H9 (cell line): ENCODE measurements at regions not wholly inside any gene's neighbourhood (a gene's known extent, or its start where the extent isn't known, plus 50 kb on each side); places are given as distances from the start of the nearest gene placed in this dataset.

ENCODE experiments used
- DNase-seq: peaks from one replicate; pipeline ENCODE4 v3.0.0-alpha.2; 2017
- H2AFZ ChIP-seq: one replicate; pipeline ENCODE4 v1.6.1; 2013; ENCODE audit warnings: mild to moderate bottlenecking, low read length, control low read depth, moderate library complexity
- H2AK5ac ChIP-seq: 2 replicates; pipeline ENCODE4 v1.6.1; 2013; ENCODE audit warnings: low read length, control low read depth, mixed read lengths; ENCODE audit not compliant: insufficient read length
- H2BK120ac ChIP-seq: one replicate; pipeline ENCODE4 v1.6.1; 2013; ENCODE audit warnings: low read depth, mild to moderate bottlenecking, low read length, control low read depth, inconsistent platforms; ENCODE audit not compliant: poor library complexity, severe bottlenecking
- H2BK12ac ChIP-seq: 2 replicates; pipeline ENCODE4 v1.6.1; 2013; ENCODE audit warnings: low read length, control low read depth, mixed read lengths, low read depth; ENCODE audit not compliant: insufficient read length
- H2BK15ac ChIP-seq: 2 replicates; pipeline ENCODE4 v1.6.1; 2013; ENCODE audit warnings: low read depth, low read length, control low read depth
- H2BK20ac ChIP-seq: one replicate; pipeline ENCODE4 v1.6.1; 2013; ENCODE audit warnings: low read depth, mild to moderate bottlenecking, low read length, control low read depth, inconsistent platforms; ENCODE audit not compliant: poor library complexity, severe bottlenecking
- H2BK5ac ChIP-seq: 2 replicates; pipeline ENCODE4 v1.6.1; 2013; ENCODE audit warnings: low read length, control low read depth, mixed read lengths; ENCODE audit not compliant: insufficient read length
- H3K14ac ChIP-seq: 2 replicates; pipeline ENCODE4 v1.6.1; 2013; ENCODE audit warnings: low read length, control low read depth; ENCODE audit not compliant: insufficient read depth
- H3K18ac ChIP-seq: 2 replicates; pipeline ENCODE4 v1.6.1; 2013; ENCODE audit warnings: low read depth, mild to moderate bottlenecking, mixed read lengths, low read length, control low read depth; ENCODE audit not compliant: insufficient read length
- H3K23ac ChIP-seq: 2 replicates; pipeline ENCODE4 v1.6.1; 2013; ENCODE audit warnings: low read length, control low read depth, mixed read lengths, low read depth; ENCODE audit not compliant: insufficient read length
- H3K23me2 ChIP-seq: 2 replicates; pipeline ENCODE4 v1.6.1; 2013; ENCODE audit warnings: low read depth, mild to moderate bottlenecking, mixed read lengths, low read length, control low read depth; ENCODE audit not compliant: insufficient read length, poor library complexity, severe bottlenecking
- H3K27ac ChIP-seq: 2 replicates; pipeline ENCODE4 v1.5.1; 2013; ENCODE audit warnings: low read length, control low read depth, mixed read lengths, low read depth; ENCODE audit not compliant: insufficient read length
- H3K27me3 ChIP-seq: 2 replicates; pipeline ENCODE4 v1.6.1; 2013; ENCODE audit warnings: low read length, control low read depth, inconsistent platforms; ENCODE audit not compliant: insufficient read depth
- H3K4ac ChIP-seq: 2 replicates; pipeline ENCODE4 v1.6.1; 2013; ENCODE audit warnings: low read depth, mild to moderate bottlenecking, control low read depth, inconsistent platforms, low read length, moderate library complexity
- H3K4me1 ChIP-seq: 2 replicates; pipeline ENCODE4 v1.6.1; 2013; ENCODE audit warnings: low read length, control low read depth, inconsistent platforms; ENCODE audit not compliant: insufficient read depth
- H3K4me2 ChIP-seq: 2 replicates; pipeline ENCODE4 v1.6.1; 2013; ENCODE audit warnings: low read length, control low read depth, mixed read lengths; ENCODE audit not compliant: insufficient read length, insufficient read depth
- H3K56ac ChIP-seq: 2 replicates; pipeline ENCODE4 v1.6.1; 2013; ENCODE audit warnings: low read depth, mild to moderate bottlenecking, mixed read lengths, low read length, control low read depth; ENCODE audit not compliant: insufficient read length
- H3K79me1 ChIP-seq: 2 replicates; pipeline ENCODE4 v1.6.1; 2013; ENCODE audit warnings: low read depth, mild to moderate bottlenecking, moderate library complexity, low read length, control low read depth, inconsistent platforms; ENCODE audit not compliant: insufficient read depth, poor library complexity, severe bottlenecking
- H3K79me2 ChIP-seq: 2 replicates; pipeline ENCODE4 v1.6.1; 2013; ENCODE audit warnings: low read length, control low read depth, inconsistent platforms; ENCODE audit not compliant: insufficient read depth
- H3K9ac ChIP-seq: 2 replicates; pipeline ENCODE4 v1.6.1; 2013; ENCODE audit warnings: low read length, control low read depth, mixed read lengths; ENCODE audit not compliant: insufficient read length; ENCODE audit errors: extremely low read depth
- H3K9me3 ChIP-seq: one replicate; pipeline ENCODE4 v1.6.1; 2013; ENCODE audit warnings: low read depth, low read length, inconsistent platforms; ENCODE audit not compliant: control insufficient read depth
- H3T11ph ChIP-seq: one replicate; pipeline ENCODE4 v1.6.1; 2013; ENCODE audit warnings: mild to moderate bottlenecking, low read length, control low read depth, inconsistent platforms
- H4K20me1 ChIP-seq: one replicate; pipeline ENCODE4 v1.6.1; 2013; ENCODE audit not compliant: control insufficient read depth, insufficient read length, insufficient read depth
- H4K5ac ChIP-seq: 2 replicates; pipeline ENCODE4 v1.6.1; 2013; ENCODE audit warnings: low read depth, mild to moderate bottlenecking, mixed read lengths, low read length, control low read depth; ENCODE audit not compliant: insufficient read length
- H4K8ac ChIP-seq: replicated peaks from 2 replicates; pipeline ENCODE4 v1.6.1; 2013; ENCODE audit warnings: low read length, control low read depth, mixed read lengths, low read depth; ENCODE audit not compliant: insufficient read length
- H4K91ac ChIP-seq: 2 replicates; pipeline ENCODE4 v1.6.1; 2013; ENCODE audit warnings: low read depth, mild to moderate bottlenecking, moderate library complexity, mixed read lengths, low read length, control low read depth; ENCODE audit not compliant: insufficient read length
- H3K27ac Mint-ChIP-seq, 3 experiments: 2 replicates in 2 of 3; 3 replicates in 1 of 3; pipeline ENCODE4 v1.8.0; 2020 to 2021; ENCODE audit warnings: mixed read lengths in 3 of 3, mild to moderate bottlenecking in 1 of 3, moderate library complexity in 1 of 3
- H3K27me3 Mint-ChIP-seq: 2 replicates; pipeline ENCODE4 v1.8.0; 2021; ENCODE audit warnings: low read depth, mild to moderate bottlenecking, moderate library complexity, mixed read lengths
- H3K36me3 Mint-ChIP-seq, 3 experiments: 2 replicates in 2 of 3; 3 replicates in 1 of 3; pipeline ENCODE4 v1.8.0; 2020 to 2021; ENCODE audit warnings: low read depth in 3 of 3, mixed read lengths in 3 of 3; ENCODE audit not compliant: insufficient read depth in 1 of 3
- H3K4me1 Mint-ChIP-seq, 2 experiments: 2 replicates each; pipeline ENCODE4 v1.8.0; 2020; ENCODE audit warnings: mixed read lengths in 2 of 2
- H3K4me3 Mint-ChIP-seq, 2 experiments: 2 replicates in 1 of 2; 3 replicates in 1 of 2; pipeline ENCODE4 v1.8.0; 2020 to 2021; ENCODE audit warnings: mild to moderate bottlenecking in 2 of 2, mixed read lengths in 2 of 2, moderate library complexity in 1 of 2
- H3K9me3 Mint-ChIP-seq, 2 experiments: 2 replicates in 1 of 2; 3 replicates in 1 of 2; pipeline ENCODE4 v1.8.0; 2020; ENCODE audit warnings: mild to moderate bottlenecking in 2 of 2, mixed read lengths in 2 of 2, moderate library complexity in 1 of 2
- WGBS: extraction: QIAGEN DNeasy Blood & Tissue Kit; methylation state at CpG from one replicate; pipeline ENCODE4 v1.1.7; 2013; ENCODE audit warnings: missing lambda C conversion rate, low lambda C conversion rate, mixed read lengths; ENCODE audit not compliant: insufficient read length; ENCODE audit errors: extremely low coverage; 5-methylcytosine and 5-hydroxymethylcytosine counted together
- TF ChIP-seq, protein P1 (sequence below): fragments of 200-600 bp; sonication (generic); conservative IDR thresholded peaks from 3 replicates; pipeline ENCODE4 v1.8.0; 2021; ENCODE audit warnings: antibody characterized with exemption, mild to moderate bottlenecking

DNA sequence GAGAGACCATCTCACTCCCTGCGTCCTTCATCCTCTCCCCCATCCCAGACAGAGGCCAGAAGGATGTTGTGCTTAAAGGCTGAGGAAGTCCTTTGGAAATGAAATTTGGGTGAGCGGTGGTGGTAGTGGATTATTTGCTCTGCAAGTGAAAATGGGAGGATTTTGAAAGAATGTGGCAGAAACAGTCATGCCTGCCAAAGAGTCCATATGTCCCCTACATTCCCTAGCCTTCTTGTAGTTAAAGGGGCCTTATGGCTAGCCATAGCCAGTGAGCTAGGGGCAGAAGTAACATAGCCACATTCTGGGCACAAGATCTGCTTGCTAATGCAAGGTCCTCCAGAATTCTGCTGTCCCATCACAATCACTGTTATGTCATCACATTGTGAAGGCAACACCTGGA, 360.2 kb upstream of the TSHZ3 start:
- Histone ChIP-seq H4K5ac (no peak overlapping the region), H2BK5ac (no peak overlapping the region), H3K27me3 (no peaks in the 10 kb centered on the region), H4K91ac (no peak overlapping the region), H3K18ac (no peak overlapping the region), H3K4ac (no peak overlapping the region), H2BK120ac (no peak overlapping the region), H3K9me3 (no peaks in the 10 kb centered on the region), H2AFZ (no peak overlapping the region), H3K9ac (no peak overlapping the region), H3K79me1 (no peaks in the 10 kb centered on the region), H3K79me2 (no peaks in the 10 kb centered on the region), H3K27ac (no peak overlapping the region), H2BK20ac (no peak overlapping the region), H3K56ac (no peak overlapping the region), H2BK12ac (no peak overlapping the region), H2AK5ac (no peak overlapping the region), H3K4me1 (no peaks in the 10 kb centered on the region; the same call in 1 of the 2 replicates), H3K23me2 (no peaks in the 10 kb centered on the region), H3K23ac (no peak overlapping the region), H3K14ac (no peak overlapping the region), H3T11ph (no peak overlapping the region), H4K8ac (no peak overlapping the region), H3K4me2 (no peak overlapping the region), H2BK15ac (no peak overlapping the region), H4K20me1 (no peaks in the 10 kb centered on the region)
- Mint-ChIP-seq H3K4me3 (no peak overlapping the region), H3K27me3 (peaks cover 4% of the 10 kb centered on the region), H3K36me3 (no peaks in the 10 kb centered on the region), H3K27ac (no peak overlapping the region), H3K9me3 (no peaks in the 10 kb centered on the region), H3K4me1 (no peaks in the 10 kb centered on the region)
- DNase-seq: peak; percentile 3
- TF ChIP-seq, protein P1, sequence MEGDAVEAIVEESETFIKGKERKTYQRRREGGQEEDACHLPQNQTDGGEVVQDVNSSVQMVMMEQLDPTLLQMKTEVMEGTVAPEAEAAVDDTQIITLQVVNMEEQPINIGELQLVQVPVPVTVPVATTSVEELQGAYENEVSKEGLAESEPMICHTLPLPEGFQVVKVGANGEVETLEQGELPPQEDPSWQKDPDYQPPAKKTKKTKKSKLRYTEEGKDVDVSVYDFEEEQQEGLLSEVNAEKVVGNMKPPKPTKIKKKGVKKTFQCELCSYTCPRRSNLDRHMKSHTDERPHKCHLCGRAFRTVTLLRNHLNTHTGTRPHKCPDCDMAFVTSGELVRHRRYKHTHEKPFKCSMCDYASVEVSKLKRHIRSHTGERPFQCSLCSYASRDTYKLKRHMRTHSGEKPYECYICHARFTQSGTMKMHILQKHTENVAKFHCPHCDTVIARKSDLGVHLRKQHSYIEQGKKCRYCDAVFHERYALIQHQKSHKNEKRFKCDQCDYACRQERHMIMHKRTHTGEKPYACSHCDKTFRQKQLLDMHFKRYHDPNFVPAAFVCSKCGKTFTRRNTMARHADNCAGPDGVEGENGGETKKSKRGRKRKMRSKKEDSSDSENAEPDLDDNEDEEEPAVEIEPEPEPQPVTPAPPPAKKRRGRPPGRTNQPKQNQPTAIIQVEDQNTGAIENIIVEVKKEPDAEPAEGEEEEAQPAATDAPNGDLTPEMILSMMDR: no peak
- WGBS: no CpG with 5 or more reads among the region's 2 CpGs
